HG02588 (cell line): ENCODE measurements at regions not wholly inside any gene's neighbourhood (a gene's known extent, or its start where the extent isn't known, plus 50 kb on each side); places are given as distances from the start of the nearest gene placed in this dataset.

Experiments
- ATAC-seq: cut with Tn5 transposase; IDR thresholded peaks from one replicate; pipeline ENCODE4 v1.9.1; 2021; ENCODE audit warnings: mild to moderate bottlenecking, moderate library complexity; ENCODE audit not compliant: unreplicated experiment

DNA sequence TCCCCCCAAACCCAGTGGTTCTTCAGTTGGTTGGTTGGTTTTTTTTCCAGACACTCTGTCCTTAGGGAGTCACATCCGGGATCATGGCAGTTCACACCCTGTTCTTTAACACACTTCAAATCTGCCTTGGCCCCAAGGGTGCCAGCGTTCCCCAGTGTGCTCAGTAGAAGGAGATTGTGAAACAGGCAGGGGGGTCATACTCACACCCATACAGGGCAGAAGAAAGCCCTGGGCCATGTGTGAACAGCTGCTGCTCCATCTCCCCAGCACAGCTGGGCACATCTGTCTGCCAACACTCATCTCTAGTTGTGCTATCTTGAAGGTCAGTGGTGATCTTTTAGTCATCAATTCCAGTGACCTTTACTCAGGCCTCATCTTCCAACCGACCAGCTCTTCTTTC is 64.4 kb upstream of the FUT8 start:
- ATAC-seq: no peak

DNA sequence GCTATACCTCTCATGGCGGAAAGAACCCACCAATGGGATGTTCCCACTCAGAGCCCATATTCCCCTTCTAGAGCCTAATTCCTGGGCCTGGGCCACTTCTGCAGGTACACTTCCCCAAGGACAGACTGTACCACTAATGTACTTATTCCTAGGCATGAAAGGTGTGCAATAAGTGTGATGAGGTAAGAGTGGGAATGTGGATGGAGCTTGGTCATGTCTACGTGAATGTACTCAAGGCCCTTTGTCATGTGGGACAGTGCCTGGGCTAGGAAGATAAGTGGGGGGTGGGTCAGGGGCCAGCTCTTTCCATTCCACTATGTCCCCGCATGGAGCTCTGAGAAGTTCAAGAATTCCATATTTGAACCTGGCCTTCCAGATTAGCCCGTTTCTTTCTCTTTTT is 63.4 kb upstream of the FUT8 start:
- ATAC-seq: no peak

DNA sequence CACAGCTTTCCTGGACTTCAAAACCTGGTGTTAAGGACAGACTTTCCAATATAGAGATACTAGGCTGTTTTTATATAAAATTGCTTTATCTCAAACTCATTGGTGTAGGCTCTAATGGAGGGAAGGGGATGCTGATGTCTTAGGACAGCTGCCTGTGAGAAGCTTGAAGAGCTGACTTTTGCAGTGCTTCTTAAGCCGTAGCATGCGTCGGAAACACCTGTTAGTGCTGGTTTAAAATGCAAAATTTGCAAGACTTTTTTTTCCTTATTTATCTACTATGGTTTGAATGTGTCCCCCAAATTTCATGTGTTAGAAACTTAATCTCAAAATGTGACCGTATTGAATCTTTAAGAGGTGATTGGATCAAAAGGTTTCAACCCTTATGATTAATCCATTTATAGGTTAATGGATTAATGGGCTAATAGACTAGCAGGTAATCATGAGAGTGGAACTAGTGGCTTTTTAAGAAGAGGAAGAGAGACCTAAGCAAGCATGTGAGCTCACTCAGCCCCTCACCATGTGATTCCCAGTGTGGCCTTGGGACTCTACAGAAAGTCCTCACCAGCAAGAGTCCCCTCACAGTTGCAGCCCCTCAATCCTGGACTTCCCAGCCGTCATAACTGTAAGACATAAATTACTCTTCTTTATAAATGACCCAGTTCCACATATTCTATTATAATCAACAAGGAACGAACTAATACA is 60.9 kb upstream of the FUT8 start:
- no peak for ATAC-seq

DNA sequence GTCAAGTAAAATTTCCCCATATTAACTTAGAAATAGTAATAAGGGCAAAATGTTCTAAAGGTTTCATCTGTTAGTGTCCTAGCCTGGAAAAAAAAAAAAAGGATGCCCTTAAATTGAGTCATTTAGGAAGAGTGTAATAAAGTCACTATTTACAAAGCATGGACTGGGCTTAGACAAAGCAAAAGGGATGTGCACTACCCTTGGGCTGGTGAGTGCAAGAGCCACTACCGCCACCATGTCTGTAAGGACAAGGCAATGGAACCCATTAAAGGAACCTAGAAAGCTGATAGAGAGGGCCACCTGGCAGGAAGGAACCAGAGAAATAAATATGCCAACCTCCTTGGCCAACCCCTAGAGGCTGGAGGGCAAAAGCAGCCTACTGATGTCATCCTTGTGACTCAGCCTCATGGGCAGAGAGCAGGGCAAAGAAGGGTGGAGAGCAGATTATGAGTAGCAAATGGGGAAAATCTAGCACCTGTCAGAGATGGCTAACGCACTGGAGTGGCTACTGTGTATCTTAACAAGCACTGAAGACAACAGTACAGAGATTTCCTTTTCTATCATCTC is 59.5 kb upstream of the FUT8 start:
- ATAC-seq: no peak

DNA sequence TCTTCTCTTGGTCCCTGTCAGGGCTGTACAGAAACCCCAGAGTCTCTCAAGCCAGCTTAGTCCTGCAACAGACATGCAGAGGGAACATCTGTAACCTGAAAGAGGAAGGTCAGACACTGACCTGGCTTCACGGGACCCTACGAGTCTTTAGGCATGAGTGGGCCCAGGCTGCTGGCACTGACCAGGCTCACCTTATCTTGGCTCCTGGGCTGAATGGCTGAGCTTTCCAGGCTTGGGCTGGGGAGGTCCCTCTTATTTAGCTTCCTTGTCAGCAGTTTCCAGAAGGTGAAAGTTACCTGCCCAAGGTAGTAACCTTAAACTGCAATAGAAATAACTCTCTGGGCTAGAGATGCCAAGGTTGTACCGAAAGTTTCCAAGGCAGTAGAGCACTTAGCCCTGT is 58.4 kb upstream of the FUT8 start:
- ATAC-seq: no peak

DNA sequence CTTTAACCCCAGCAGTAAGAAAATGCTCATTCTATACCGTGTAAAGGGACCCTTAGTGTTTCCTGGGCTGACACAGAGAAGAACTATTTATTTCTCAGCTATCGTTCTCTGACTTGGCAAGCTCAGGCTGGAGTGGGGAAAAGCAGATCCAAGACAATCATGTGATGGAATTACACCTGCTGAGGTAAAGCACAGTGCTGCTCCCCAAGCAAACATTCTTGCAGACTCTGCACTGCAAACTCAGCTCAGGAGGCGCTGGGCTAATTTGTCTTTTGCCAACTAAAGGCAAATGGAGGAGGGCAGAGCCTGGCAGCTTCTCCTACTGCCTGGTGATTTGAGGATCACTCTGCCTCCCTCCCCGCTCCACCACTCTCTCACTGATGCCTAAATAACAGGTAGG is 57.8 kb upstream of the FUT8 start:
- no peak for ATAC-seq

DNA sequence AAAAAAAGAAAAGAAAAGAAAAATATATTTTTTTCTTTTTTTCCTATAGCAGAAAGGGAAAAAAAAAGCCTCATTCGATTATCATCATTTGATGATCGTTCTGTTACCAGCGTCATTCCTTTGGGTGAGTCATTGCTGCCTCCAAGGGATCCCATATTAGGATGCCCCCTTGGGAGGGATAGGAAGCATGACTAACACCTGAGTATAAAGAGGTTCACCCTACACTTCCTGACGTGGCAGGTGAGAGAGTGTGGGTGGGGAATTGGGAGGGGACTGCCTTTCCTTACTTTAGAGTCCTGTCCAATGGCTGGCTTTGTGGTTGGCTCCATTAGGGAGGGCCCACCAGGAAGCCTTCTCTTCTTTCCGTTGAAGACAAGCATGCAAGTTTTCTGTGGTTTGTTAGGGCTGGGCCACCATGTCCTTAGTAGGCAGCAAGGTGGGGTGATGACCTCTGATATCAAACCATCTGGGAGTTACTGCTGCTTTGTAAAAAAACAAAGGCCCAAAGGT is 56.1 kb upstream of the FUT8 start:
- ATAC-seq: no peak

DNA sequence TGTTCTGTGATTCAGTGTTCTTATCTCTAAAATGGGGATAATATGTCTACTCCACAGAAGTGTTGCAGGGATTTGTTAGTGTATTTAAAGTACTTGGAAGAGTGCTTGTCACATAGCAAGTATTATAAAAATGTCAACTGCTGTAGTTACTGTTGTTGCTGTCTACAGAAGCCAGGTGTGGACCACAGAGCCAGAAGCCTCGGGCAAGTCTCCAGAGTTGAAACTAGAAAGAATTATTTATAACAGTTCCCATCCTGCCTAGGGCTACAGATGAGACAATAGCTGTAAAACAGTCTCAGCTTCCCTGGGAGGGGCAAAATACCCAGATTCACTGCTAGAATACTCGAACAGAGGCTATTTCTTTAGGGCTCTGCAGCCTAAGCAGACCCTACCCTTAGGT is 55.4 kb upstream of the FUT8 start:
- no peak for ATAC-seq

DNA sequence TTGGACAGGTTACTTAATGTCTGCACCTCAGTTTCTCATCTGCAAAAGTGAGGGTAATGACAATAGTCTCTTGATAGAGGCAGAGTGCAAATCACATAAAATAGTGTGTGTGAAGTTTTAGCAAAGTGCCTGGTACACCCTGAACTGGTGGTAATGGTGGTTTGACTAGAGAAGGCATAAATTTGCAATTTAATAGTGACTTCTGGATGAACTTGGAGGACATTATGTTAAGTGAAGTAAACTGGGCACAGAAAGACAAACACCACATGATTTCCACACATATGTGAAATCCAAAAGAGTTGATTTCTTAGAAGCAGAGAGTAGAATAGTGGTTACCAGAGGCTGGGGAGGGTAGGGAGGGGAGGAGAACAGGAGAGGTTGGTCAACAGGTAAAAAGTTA is 54.8 kb upstream of the FUT8 start:
- no peak for ATAC-seq

DNA sequence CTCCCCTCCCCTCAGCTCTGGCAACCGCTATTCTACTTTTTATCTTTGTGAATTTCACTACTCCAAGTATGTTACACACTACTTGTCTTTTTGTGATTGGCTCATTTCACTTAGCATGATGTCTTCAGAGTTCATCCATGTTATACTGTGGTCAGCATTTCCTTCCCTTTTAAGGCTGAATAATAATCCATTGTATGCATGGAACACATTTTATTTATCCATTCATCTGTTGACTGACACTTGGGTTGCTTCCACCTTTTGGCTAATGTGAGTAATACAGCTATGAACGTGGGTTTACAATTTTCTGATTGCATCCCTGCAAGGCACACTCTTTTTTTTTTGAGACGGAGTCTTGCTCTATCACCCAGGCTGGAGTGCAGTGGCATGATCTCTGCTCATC is 53.0 kb upstream of the FUT8 start:
- ATAC-seq: no peak

DNA sequence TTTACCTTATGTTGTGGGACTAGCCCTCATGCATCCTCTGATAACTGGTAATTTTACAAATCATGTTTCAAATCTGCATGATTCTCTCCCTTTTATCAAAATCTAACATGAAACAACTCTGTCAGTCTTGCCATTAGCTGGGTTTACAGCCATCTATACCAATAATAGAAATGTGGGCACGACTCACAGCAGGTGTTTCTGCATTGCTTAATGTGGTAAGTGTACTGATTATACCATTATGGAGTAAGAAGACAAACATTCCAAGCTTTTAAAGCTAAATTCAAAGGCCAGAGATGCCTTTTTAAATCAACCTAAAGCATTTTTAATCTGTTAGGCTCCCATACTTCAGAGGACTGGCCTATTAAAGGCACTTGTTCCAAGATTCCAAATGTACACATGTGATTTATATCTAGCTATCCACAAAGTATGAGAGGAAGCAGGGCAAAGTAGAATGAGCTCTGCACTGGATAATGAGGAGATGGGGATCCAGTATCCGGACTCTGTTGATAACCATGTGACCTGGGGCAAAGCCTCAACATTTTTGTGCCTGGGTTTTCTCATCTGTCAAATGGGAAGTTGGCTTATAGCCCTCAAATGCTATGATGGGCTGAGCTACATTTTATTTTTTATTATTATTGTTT is 52.3 kb upstream of the FUT8 start:
- no peak for ATAC-seq

DNA sequence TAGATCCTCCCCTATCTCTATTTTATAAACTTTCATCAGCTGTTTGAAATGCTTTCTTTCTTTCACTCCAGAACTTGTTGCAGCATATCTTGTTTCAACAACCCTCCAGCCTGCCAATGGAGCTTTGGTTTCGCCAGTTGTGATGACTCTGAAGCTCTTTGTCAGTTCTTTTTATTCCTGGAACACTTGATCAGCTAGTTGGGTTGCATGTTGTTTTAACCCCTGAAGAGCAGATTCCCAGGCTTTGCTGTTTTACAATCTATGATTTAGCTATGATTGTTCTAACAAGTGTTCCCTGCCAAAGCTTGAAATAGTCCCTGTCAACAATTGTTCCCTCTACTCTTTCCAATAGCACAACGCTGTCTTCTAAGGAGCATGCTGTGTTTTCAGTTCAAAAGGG is 50.6 kb upstream of the FUT8 start:
- ATAC-seq: no peak
